HG03175 (cell line): ENCODE measurements at regions not wholly inside any gene's neighbourhood (a gene's known extent, or its start where the extent isn't known, plus 50 kb on each side); places are given as distances from the start of the nearest gene placed in this dataset.
A peak's percentile ranks its signal among the peaks of the same experiment; 100 is the strongest.
"Not testable (repeated sequence)": the region's sequence is repeated elsewhere in the genome, so short reads cannot be mapped to it uniquely, and the experiment has no call there.

Experiments used
- ATAC-seq: cut with Tn5 transposase; IDR thresholded peaks from one replicate; pipeline ENCODE4 v1.9.1; 2021; ENCODE audit warnings: mild to moderate bottlenecking, moderate library complexity; ENCODE audit not compliant: unreplicated experiment

- ATAC-seq = no peak
These were observed 1084.0 kb upstream of the CDH18 start for GRCh38 chr5:21071986-21072385.

GRCh38 chr5:21071421-21071820, 1083.4 kb upstream of the CDH18 start:
- ATAC-seq = no peak

- no peak for ATAC-seq
These were observed 1082.9 kb upstream of the CDH18 start for GRCh38 chr5:21070858-21071257.

GRCh38 chr5:21067724-21068123, 1079.7 kb upstream of the CDH18 start:
- ATAC-seq = no peak

- no peak for ATAC-seq
These were observed 1075.1 kb upstream of the CDH18 start for GRCh38 chr5:21063146-21063545.

GRCh38 chr5:21058289-21058688, 1070.3 kb upstream of the CDH18 start:
- ATAC-seq = peak; percentile 99

GRCh38 chr5:21051945-21052344, 1063.9 kb upstream of the CDH18 start:
- ATAC-seq = no peak

GRCh38 chr5:21049901-21050300, 1061.9 kb upstream of the CDH18 start:
- no peak for ATAC-seq

- no peak for ATAC-seq
These were observed 1043.0 kb upstream of the CDH18 start for GRCh38 chr5:21030981-21031380.

- no peak for ATAC-seq
These were observed 1037.0 kb upstream of the CDH18 start for GRCh38 chr5:21024966-21025365.

- no peak for ATAC-seq
These were observed 1025.2 kb upstream of the CDH18 start for GRCh38 chr5:21013237-21013636.

- no peak for ATAC-seq
These were observed 1019.8 kb upstream of the CDH18 start for GRCh38 chr5:21007781-21008180.

GRCh38 chr5:20988933-20989332, 1000.9 kb upstream of the CDH18 start:
- ATAC-seq = not testable (repeated sequence)

- no peak for ATAC-seq
These were observed 997.8 kb upstream of the CDH18 start for GRCh38 chr5:20985754-20986153.

GRCh38 chr5:20974426-20974825, 986.4 kb upstream of the CDH18 start:
- ATAC-seq = no peak

- peak; percentile 71 for ATAC-seq
These were observed 984.5 kb upstream of the CDH18 start for GRCh38 chr5:20972419-20972925.

GRCh38 chr5:20959347-20959746, 971.3 kb upstream of the CDH18 start:
- no peak for ATAC-seq

- no peak for ATAC-seq
These were observed 970.6 kb upstream of the CDH18 start for GRCh38 chr5:20958641-20959040.

- no peak for ATAC-seq
These were observed 968.1 kb upstream of the CDH18 start for GRCh38 chr5:20956134-20956533.

- ATAC-seq = no peak
These were observed 961.6 kb upstream of the CDH18 start for GRCh38 chr5:20949636-20950035.

- not testable (repeated sequence) for ATAC-seq
These were observed 955.4 kb upstream of the CDH18 start for GRCh38 chr5:20943183-20943971.

GRCh38 chr5:20942603-20943002, 954.6 kb upstream of the CDH18 start:
- ATAC-seq = not testable (repeated sequence)

GRCh38 chr5:20940786-20941185, 952.8 kb upstream of the CDH18 start:
- not testable (repeated sequence) for ATAC-seq
